SK-N-SH (cell line): ENCODE measurements at regions not wholly inside any gene's neighbourhood (a gene's known extent, or its start where the extent isn't known, plus 50 kb on each side); places are given as distances from the start of the nearest gene placed in this dataset.

Experiments used
- CTCF ChIP-seq: fragments of 200-600 bp; sonication (generic); IDR thresholded peaks from 2 replicates; pipeline ENCODE4 v1.6.1; 2017; ENCODE audit warnings: antibody characterized with exemption, mild to moderate bottlenecking, moderate library complexity
- EZH2phosphoT487 ChIP-seq: fragments of 200-600 bp; sonication (generic); IDR thresholded peaks from 2 replicates; pipeline ENCODE4 v1.6.1; 2017; ENCODE audit warnings: low read depth, mixed run types, mild to moderate bottlenecking, antibody characterized with exemption, moderate library complexity, borderline replicate concordance
- JUND ChIP-seq: IDR thresholded peaks from 2 replicates; pipeline ENCODE4 v1.4.0; 2012
- POLR2AphosphoS5 ChIP-seq: IDR thresholded peaks from 2 replicates; pipeline ENCODE4 v1.6.1; 2012; ENCODE audit warnings: low read depth, low read length
- RCOR1 ChIP-seq: fragments of 150-350 bp; IDR thresholded peaks from 2 replicates; pipeline ENCODE4 v1.6.1; 2017; ENCODE audit warnings: antibody characterized with exemption, low read length
- SMC3 ChIP-seq: IDR thresholded peaks from 2 replicates; pipeline ENCODE4 v1.6.1; 2012; ENCODE audit warnings: low read depth, low read length, improper control_type of control experiment
- TEAD4 ChIP-seq: IDR thresholded peaks from 2 replicates; pipeline ENCODE4 v1.4.0; 2012; ENCODE audit warnings: mild to moderate bottlenecking, borderline replicate concordance; ENCODE audit not compliant: insufficient read depth
- USF2 ChIP-seq: fragments of 150-350 bp; IDR thresholded peaks from 2 replicates; pipeline ENCODE4 v1.6.1; 2017; ENCODE audit warnings: antibody characterized with exemption, low read length, low read depth, borderline replicate concordance

- no peak for TF ChIP-seq RCOR1
- no peak for TF ChIP-seq USF2
- TF ChIP-seq CTCF = no peak
- TF ChIP-seq TEAD4 = no peak
- TF ChIP-seq EZH2phosphoT487 = no peak
- no peak for TF ChIP-seq POLR2AphosphoS5
- TF ChIP-seq JUND = no peak
- no peak for TF ChIP-seq SMC3
Observed at GRCh38 chr18:78031991-78032390, 782.3 kb downstream of the GALR1 start.
